GM18505 (cell line): ENCODE measurements at regions not wholly inside any gene's neighbourhood (a gene's known extent, or its start where the extent isn't known, plus 50 kb on each side); places are given as distances from the start of the nearest gene placed in this dataset.
A peak's percentile ranks its signal among the peaks of the same experiment; 100 is the strongest.

Experiments used
- ATAC-seq: cut with Tn5 transposase; IDR thresholded peaks from one replicate; pipeline ENCODE4 v1.9.1; 2021; ENCODE audit not compliant: unreplicated experiment
- POLR2A ChIP-seq: IDR thresholded peaks from 4 replicates; pipeline ENCODE4 v1.6.1; 2011; ENCODE audit warnings: borderline replicate concordance; ENCODE audit not compliant: insufficient read depth, insufficient read length; ENCODE audit errors: extremely low read depth

DNA sequence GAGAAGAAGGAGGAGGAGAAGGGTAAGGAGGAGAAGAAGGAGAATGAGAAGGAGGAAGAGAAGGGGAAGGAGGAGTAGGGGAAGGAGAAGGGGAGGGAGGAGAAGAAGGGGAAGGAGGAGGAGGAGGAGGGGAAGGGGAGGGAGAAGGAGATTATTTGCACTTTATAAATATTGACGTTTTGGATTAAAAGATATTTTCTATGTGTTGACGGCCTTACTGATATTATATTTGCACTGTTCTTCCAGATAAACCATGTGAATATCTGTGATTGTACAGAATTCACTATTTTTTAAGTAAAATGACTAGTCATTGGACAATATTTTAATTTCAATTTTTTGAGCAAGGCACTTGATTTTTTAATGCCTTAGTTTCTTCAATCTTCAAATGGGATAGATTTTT is 310.5 kb upstream of the DNAJC19 start:
- no peak for TF ChIP-seq POLR2A
- no peak for ATAC-seq

DNA sequence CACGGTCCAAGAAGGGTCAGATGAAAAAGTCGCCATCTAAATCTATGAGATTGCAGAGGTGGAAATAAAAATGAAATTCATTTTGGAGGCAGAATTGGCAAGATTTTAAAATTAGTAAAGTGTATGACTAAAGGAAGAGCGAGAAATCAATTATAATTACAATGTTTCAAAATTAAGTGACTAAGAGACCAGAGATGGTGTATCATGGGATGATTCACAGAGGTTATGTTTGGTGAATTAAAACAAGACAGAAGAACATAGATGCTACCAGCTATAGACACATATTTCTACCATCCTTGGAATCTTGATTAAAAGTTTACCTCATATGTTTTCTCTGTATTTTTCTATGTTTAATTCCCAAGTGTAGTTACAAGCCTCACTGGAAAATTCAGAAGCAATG is 308.9 kb upstream of the DNAJC19 start:
- no peak for ATAC-seq
- no peak for TF ChIP-seq POLR2A

- no peak for TF ChIP-seq POLR2A
- ATAC-seq, result peak; percentile 91
Observed at GRCh38 chr3:181292984-181293383, 303.4 kb upstream of the DNAJC19 start.

DNA sequence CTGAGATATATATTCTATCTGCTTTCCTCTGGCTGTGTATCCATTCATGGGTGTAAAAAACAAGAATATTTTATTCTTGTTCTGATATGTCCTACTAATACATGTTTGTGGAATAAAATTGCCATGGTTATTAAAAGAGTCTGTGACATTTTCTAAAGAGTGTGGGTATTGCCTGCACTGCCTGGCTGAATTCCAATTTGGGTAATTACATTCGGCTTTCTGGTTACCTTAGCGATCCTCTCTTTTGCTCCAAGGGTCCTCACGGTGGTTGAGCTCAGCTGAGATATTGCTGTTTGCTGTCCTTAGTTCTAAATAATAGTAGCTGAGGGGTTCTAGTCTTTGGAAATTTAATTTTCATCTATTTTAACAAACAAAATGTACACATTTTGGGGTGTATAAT is 301.4 kb upstream of the DNAJC19 start:
- TF ChIP-seq POLR2A, result no peak
- no peak for ATAC-seq

DNA sequence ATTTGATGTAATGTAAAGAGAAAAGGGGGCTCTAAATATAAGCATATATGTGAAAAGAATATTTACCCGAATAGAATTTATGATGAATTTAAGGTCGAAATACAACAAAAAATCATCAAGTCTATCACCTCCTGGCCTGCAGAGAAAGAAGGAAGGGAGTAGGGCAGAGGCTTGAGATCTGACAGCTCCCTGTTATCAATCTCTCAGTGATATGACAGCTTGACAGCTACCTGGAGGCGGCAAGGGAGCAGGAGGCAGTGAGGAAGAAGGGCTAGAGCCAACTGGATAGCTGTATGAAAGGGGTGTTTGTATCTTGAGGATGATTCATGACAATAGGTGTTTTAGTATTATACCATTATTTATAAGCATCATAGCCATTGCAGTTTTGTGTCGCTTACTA is 299.8 kb upstream of the DNAJC19 start:
- no peak for TF ChIP-seq POLR2A
- no peak for ATAC-seq

DNA sequence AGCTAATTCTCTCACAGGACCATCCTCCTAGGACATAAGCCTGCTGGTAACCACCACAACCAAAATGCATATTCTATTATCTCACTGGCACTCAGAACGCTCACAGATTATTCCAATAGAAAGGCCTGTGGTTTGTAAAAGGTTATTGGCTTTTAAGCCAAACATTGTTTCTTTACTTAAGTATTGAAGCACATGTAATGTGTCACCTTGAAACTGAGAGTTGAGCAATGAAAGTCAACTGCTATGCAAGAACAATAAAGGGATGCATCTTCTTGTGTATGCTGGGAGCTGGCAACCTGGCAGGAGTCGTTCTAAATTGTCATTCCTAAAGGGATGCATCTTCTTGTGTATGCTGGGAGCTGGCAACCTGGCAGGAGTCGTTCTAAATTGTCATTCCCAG is 298.6 kb upstream of the DNAJC19 start:
- no peak for ATAC-seq

DNA sequence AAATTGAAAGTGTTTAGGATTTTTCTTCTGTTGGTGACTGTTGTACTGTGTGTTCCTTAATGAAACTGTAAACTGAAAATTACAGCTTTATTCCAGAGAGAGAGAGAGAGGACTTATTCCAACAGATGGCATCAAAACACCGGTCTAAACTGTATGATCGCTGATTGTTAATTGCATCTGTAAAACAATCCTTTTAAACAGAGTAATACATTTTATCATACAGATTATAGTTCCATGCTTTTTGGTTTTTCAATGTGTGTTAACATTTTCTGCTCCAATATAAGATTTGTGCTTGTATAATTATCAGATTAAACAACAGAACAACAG is 289.7 kb upstream of the DNAJC19 start:
- no peak for ATAC-seq
- TF ChIP-seq POLR2A, result no peak

More for the DNA sequence above, 298.6 kb upstream of the DNAJC19 start:
- TF ChIP-seq POLR2A, result no peak

GRCh38 chr3:181278468-181279238 is 289.1 kb upstream of the DNAJC19 start:
- ATAC-seq, result no peak
- TF ChIP-seq POLR2A, result no peak

- ATAC-seq, result no peak
- no peak for TF ChIP-seq POLR2A
Observed at GRCh38 chr3:181276358-181276896, 286.9 kb upstream of the DNAJC19 start.

DNA sequence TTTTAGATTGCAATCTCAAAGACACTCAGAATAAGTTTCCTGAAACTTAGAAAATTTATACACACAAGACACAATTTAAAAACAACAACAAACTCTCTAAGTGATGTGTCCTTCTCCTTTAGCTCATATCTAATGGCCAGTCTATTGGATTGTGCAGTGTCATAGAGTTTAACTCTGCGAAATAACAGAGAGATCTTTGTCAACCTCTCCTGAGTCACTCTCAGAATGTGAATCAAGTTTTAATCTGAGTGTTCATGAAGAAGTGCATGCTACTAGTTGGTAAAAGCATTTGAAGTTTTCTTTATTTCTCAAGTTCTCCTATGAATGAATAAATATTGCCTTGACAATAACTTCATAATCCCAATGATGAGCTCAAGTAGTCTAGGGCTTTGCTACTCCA is 284.5 kb upstream of the DNAJC19 start:
- TF ChIP-seq POLR2A, result no peak
- ATAC-seq, result no peak

GRCh38 chr3:181267312-181267711 is 277.8 kb upstream of the DNAJC19 start:
- no peak for TF ChIP-seq POLR2A
- no peak for ATAC-seq

DNA sequence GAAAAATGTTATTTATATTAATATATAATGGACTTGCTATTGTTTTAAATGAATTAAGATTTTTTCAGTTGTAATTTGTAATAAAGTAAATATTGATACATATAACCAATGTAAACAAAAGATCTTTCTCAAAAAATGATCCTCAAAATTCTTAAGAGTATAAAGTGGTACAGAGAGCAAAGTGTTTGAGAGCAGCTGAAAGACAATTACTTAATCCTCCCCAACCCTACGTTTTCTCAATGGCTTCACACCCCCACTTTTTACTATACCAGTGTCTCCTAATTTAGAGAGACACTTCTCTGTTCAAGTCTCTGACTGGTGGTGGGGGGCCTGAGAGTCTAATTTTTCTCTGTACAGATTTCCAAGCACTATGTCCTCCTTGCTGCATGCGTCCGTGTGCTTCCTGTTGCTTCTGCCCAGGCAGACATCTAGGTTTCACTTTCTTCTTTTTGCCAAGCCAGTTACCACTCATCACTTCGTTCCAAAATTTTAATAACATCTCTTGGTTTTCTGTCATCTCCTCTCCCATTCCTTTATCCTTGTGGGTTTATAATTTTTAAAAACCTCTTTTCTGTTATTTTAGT is 276.3 kb upstream of the DNAJC19 start:
- ATAC-seq, result peak; percentile 97
- no peak for TF ChIP-seq POLR2A

GRCh38 chr3:181264486-181264885 is 274.9 kb upstream of the DNAJC19 start:
- TF ChIP-seq POLR2A, result no peak
- ATAC-seq, result no peak

DNA sequence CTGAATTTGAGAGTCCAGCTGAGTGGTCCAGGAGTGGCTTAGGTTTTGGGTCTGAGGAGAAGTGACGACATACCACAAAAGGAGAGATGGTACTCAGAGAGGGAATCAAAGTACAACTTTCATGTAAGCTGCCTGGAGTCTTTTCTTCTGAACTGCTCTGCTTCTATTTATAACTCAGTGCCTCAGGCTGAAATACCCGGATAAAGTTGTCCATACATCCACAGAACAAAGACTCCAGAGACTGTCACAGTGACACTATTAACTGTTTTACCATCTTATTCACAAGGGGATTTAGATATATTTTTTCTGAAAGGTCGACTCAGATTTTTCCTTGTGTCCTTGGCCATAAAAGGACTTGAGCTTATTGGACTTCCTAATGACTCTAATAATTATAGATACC is 264.3 kb upstream of the DNAJC19 start:
- TF ChIP-seq POLR2A, result no peak
- ATAC-seq, result no peak
